Right forelimb (tissue), 1 donor: ENCODE measurements at regions not wholly inside any gene's neighbourhood (a gene's known extent, or its start where the extent isn't known, plus 50 kb on each side); places are given as distances from the start of the nearest gene placed in this dataset.

ENCODE experiments used
- DNase-seq: peaks from one replicate; pipeline ENCODE4 v3.0.0-alpha.2; 2018

DNA sequence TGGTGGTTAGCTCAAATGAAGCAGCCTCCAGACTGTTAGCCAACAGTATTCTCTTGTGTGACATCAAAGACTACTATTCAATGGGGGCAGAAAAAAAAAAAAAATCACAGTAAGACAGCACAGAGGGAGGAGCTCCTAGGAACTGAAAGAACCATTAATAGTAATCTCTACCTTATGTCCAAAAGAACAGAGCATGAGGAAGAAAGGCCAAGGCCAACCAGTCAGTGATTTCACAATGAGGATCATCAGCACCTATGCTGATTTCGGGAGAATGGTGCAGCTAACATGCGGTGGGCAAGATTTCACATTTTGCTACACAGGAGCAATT, 66.3 kb upstream of the SOX5 start:
- no peak for DNase-seq

DNA sequence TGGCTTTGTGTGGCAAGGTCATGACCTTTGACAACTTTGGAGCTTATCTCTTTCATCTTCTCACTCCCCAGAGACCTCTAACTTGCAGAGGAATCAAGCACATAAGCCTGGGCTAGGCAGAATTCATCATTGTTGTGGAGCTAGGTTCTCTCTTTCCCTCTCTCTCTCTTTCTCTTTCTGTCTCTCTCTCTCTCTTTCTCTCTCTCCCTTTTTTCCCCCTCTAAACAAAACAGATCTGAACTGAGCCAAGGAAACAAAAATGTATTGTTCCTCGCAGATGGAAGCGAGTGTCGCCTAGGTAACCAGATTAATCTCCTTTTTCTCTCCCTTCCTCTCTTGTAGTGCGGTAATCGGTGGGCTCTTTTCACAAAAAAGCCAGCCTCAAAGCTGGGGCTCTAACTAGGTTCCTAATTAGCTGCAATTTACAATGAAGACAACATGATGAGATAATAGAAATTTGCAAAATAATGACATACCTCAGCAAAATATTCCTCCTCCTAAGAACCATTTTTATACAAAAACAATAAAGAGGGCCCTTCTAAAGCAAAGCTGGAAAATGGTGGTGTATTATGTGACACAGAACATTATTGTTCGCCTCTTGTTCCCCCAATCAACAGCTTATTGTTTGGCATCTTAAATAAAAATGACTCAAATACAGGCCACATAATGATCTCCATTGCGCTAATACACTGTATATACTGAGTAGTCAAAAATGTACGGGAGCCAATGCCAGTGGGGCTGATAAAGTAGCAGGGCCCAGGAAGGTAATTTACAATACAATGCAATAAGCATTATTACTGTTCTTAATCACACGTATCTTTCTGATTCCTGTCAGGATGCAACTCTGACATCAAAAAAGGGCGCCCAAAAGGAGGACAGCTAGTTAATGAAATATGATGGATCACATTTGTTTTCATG, 65.7 kb upstream of the SOX5 start:
- no peak for DNase-seq

DNA sequence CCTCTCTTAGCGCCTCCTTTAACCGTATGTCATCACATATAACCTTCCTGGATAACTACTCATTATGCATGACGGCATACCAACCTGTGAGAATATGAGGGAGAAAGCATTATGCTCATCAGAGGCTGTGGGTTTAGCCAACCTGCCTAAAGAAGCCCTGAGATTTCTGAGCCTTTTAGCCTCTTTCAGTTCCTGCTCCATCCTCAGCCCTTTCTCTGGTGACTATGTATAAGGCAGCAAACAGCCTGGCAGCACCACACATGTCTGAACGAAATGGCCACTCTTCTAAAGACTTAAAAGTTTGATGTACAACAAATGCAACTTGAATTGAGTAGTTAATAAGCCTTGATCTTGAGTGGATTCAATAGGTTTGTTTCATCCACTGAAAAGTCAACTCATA, 64.8 kb upstream of the SOX5 start:
- no peak for DNase-seq

DNA sequence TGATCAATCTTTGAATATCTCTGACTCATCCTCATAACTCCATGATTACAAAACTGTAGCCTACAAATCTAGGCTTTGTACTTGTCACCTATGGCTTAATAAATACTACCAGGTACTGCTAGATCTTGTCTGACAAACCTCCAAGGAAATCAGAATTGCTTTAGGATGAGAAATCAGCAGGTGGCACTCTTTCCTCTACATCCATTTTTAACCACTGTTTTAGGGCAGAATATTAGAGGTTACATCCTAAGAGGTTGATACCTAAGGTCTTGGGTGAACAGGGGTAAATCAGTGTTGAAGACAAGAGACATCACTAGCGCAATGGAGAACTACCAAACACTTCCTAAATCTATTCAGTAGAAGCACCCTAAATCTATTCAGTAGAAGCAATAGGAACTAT, 63.1 kb upstream of the SOX5 start:
- DNase-seq, result no peak

DNA sequence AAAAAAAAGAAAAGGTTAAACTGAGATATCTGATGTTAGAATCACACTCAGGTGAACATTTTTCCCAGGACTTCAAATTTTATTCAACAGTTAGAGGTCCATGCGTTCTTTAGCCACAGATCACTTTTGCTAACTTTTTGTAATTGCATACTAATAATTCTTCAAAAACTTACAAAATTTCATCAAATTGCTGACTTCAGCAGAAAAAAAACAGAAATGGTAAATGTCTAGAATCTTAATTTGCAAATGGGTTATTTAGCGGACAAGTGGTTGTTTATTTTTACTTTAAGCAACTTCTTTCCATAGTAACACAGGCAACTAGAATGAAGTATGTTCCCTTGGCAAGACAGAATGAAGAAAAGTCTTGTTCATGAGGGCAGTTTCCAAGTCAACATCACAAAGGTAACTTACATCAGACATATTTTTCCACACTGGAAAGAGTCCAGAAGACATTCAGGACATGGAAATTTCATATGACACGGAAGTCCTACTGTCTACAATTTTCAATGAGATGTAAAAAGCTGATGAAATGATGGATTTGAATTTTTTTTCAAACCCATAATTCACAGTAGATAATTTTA, 62.5 kb upstream of the SOX5 start:
- no peak for DNase-seq

DNA sequence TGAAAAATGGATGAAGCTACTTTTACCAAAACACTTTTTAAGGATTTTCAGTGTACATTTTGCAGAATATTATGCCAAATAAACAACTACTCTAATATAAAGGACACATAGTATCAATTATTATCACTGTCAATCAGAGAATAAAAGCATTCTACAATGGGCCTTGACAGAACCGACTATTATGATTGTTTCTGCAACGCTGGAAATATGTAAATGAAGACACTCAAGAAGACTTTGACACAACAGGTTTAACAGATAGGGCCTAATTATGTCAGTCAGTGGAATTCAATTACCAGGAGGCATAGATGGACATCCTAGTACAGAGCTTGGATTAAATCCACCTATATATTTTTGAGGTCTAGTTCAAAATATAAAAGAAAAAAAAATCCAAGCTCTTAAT, 58.7 kb upstream of the SOX5 start:
- no peak for DNase-seq
